HG02610 (cell line): ENCODE measurements at regions not wholly inside any gene's neighbourhood (a gene's known extent, or its start where the extent isn't known, plus 50 kb on each side); places are given as distances from the start of the nearest gene placed in this dataset.

Experiments used
- ATAC-seq: cut with Tn5 transposase; IDR thresholded peaks from one replicate; pipeline ENCODE4 v1.9.1; 2021; ENCODE audit warnings: mild to moderate bottlenecking, moderate library complexity; ENCODE audit not compliant: unreplicated experiment

DNA sequence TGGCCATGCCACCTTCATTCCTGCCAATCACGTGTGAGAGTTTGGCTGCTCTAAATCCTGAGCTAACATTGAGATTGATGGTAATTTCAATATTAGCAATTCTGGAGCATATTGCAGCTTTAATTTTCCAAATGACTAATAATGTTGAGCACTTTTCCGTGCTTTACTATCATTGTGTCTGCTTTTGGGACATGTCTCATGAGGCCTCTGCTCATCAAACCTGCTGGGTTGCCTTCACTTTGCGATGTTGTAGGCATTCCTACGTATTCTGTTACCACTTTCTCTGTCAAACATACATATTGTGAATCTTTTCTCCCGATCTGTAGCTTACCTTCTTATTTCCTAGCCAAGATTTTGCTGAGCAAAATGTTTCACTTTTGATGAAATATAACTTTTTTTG, 466.6 kb downstream of the GALR1 start:
- no peak for ATAC-seq

DNA sequence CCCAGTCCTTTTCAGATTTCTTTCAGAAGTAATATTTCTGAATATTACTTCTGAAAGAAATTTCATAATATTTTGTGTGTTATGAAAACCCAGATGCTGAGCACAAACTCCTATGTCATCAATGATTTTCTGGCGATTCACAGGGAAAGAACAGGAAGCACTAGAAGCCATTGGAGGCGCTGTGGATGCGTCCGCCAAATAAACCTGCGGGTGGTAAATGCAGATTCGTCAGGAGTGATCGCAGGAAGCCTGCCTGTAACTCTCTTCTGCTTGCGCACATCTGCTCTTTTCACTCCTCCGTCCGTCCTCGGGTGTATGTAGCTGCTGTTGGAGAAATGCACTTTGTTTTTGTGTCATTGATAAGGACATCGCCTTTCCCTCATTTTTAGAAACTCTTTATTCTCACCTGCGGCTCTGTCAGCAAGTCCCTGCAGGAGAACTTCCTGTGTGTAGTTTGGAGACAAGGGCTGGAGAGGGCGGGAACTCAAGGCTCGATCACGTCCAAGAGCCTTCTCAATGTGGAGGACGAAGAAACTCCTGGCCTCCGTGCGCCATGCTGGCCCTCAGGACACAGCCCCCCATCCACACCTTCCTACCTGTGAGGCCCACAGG, 483.8 kb downstream of the GALR1 start:
- no peak for ATAC-seq

DNA sequence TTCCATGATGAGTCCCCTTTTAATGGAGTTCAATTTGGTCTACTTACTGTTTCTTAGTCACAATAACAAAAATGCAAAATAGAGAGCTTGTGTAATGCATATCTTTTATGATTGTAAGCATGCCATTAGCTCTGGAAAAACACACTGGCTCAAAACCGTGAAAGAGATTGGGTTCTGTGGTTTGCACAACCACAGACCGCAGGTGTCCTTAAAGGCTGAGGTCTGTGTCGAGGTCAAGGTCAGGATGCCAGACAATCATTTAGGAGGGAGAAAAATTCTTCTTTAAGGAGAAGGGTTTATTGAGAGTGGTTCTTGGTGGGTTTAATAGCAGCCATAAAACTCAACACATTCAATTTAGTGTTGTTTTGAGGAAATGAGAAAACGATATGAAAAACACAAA, 487.2 kb downstream of the GALR1 start:
- ATAC-seq, result no peak

DNA sequence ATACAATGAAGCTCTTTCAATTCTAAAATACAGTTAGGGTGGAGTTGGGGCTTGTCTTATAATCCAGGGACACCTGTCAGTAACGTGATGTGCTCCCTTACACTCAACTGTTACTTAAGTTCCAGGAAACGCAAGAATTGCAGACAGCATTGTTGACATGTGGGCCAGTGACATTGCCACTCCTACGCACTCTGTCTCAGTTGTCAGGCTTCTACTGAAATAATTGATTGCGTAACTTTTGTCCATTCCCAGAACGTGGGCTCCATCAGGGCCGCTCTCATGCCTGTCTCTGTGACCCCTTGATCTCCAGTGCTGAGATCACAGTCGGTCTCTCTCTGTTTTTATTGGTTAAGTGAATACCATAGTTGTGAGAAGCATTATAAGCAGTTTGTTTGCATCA, 487.8 kb downstream of the GALR1 start:
- ATAC-seq, result no peak

DNA sequence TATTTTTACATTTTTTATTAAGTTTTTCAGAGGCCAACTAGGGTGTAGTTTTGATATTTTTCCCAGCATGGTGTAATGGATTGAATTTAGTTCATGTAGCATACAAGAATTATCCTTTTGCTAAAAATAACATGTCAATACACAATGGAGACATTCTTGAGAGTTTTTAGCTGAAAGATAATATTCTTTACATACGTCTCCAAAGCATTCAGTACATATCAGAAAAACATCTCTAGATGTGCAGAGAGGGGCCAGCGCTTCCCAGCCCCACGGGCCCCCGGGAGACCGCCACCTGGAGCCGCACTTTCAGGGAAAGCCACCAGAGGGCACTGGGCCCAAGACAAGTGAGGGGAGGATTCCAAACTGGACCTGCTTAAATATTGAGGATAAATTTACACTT, 499.4 kb downstream of the GALR1 start:
- no peak for ATAC-seq

DNA sequence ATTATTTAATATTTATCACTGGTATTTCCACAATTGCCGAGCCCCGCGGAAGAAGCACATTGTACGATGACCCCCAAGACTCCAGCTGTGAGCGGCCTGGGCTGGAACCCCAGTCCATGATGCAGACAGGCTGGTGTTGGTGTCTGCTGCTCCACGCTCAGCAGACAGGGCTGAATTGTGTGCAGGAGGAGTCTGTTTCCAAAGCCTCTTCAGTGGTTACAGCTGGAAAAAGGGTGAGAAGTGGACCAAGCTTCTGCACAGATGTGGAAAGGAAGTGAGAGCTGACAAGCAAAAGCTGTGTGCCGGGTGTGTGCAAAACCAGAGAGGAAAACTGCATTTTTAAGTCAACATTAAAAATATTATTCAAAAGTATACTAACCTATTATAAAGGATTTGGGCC, 500.4 kb downstream of the GALR1 start:
- ATAC-seq, result no peak

DNA sequence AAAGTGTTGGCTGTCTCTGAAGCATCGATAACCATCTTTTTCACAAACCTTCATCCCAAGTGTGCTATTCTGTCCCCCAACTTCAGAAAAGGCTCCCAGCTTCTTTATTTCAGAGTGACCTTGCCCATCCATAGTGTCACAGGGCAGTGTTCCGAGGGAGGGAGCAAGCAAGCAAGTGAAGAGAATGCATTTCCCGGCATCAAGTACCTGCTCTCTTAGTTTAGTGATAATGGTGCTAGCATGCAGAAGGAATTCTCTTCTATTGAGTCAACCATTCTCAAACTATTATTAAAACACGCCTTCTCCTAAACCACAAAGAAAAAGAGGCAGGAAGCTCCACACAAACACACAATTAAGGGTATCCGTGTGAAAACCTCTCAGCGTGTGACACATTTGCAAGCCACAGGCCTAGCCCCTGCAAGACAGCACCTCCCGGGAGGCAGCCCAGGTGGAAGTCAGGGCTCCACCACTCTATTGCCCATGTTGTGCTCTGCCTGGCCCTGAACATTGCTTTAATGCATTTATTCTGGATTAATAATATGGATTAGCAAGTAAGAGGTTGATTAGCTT, 504.9 kb downstream of the GALR1 start:
- ATAC-seq, result no peak

DNA sequence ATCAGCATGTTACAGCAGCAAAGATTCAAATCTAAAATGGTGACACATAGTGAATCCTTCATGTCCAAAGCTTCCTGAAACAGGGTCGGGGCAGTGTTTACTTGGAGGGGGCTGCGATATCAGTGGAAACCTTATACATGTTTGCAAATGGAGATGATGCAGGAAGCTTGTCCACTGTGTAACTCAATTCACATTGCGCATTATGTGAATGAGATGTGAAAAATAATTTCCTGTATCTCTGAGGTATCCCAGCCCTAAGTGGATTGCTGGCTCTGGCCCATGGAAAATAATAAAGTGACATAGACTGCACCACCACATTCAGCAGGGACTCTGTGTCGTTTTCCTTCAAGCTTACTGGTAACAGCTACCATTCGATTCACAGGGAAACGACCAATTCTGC, 505.5 kb downstream of the GALR1 start:
- ATAC-seq, result no peak

DNA sequence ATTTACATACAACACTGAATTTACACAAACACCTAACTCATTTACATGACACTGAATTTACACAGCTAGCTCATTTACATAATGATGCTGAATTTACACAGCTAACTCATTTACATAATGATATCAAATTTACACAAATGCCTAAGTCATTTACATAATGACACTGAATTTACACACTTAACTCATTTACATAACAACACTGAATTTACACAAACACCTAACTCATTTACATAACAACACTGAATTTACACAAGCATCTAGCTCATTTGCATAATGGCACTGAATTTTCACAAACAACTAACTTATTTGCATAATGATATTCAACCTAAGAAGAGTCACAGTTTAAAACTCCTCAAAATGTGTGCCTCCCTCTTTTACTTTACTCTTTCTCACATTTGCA, 511.7 kb downstream of the GALR1 start:
- no peak for ATAC-seq

DNA sequence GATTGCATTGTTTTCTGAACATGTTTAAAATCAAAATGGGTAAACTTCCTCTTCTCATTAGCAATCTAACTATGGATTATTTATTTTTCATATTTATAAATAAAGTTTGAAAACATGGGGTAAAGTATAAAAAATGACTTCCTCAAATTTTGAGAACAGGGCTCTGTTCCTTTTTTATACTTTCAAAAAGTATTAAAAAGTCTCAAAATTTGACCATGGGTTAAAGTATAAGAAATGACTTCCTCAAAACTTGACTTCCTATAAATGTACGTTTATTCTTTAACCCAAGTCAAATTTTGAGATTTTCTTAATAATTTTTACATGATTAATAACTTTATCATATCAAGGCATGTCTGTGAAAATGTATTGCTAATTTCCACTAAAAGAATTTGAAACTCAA, 512.4 kb downstream of the GALR1 start:
- ATAC-seq, result no peak

DNA sequence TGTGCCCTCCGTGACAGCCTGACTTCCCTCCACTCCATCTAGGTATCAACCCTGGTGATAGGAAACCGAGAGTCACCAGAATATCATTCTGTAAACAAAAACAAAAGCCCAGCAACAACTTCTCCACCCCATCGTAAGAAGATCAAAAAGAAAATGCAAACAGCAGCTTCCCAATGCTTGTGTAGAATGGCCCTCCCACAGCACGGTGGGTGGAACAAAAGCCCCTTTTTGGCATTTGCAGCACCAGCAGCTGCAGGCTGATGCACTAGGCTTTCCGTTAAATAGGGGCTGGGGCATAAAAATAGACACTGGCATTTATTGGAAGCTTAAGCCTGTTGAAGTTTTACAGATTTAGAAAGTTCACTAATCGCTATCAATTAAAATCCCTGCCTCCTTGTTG, 513.0 kb downstream of the GALR1 start:
- ATAC-seq, result no peak

DNA sequence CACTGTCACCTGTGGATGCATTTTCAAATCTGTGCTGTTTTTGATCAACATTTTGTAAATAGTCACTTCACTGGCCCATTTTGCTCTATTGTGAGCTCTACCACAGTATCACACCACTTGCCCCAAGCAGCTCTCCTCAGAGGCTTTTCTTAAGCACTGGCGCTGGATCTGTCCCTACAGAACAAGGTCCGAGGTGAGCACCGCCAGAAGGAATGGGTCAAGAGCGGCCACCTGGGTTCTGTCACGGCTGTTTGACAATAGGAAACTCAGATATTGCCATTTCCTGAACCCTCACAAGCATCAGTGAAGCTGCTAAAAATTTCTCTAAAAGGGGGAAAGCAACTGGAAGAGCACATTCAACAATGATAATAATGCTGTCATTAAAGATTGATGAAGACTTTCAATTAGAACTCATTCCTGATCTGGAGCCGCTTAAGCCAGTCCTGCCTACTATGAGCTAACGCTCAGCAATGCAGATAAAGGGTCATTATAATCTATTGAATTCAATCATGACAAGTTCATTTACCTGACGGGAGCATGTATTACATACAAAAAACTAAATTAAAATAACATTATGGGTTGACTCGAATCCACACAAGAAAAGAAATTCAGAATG, 514.0 kb downstream of the GALR1 start:
- no peak for ATAC-seq

DNA sequence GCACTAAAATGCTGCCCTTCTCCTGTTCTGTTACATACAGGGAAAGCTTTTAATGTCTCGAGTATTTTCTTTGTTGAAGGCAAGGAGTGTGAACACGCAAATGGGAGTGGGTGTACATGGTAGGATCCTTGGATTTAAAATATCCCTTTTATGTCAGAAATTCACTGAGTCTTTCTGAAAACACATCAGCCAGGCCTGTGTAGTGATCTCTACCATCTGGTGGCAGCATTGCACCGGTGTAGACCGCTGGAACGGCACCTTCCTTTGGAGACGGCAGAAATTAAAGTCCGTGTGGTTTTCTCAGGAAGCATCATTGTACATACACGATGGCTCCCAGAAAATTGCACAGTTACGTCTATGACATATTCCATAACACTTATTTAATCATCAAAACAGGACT, 515.8 kb downstream of the GALR1 start:
- no peak for ATAC-seq

DNA sequence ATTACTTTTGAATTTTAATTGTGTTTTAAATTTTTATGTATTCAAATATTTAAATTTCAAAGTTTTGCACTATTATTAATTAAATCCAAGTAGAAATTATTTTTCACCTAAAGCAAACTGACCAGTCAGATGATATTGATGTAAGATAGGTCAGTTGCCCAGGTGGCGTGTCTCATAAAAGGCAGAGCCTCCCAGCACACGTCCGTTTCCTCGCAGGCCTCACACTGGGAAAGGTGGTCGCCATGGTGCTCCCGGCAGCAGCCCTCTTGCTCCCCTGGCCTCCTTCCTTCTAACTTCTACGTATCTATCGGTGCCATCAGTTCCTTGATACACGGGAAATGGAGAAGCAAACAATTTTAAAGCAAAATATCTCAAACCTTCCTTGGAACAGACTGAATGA, 516.8 kb downstream of the GALR1 start:
- no peak for ATAC-seq

DNA sequence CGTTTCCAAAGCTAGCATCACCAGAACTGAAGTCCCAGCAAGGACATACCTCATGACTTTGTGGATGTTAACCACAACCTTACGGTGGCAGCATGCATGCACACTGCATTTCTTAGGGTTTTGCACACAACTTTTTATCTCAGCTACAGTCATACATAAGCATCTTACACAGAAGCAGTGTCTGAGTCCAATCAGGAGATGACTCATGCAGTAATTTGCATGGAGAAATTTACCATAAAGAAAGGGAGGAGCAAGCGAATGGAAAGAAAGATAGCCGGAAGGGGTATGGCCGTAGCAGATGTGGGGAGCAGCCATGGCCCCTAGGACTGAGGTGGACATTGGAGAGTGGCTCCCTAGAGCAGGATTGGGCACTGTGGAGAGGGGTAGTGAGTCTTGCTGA, 522.5 kb downstream of the GALR1 start:
- no peak for ATAC-seq

DNA sequence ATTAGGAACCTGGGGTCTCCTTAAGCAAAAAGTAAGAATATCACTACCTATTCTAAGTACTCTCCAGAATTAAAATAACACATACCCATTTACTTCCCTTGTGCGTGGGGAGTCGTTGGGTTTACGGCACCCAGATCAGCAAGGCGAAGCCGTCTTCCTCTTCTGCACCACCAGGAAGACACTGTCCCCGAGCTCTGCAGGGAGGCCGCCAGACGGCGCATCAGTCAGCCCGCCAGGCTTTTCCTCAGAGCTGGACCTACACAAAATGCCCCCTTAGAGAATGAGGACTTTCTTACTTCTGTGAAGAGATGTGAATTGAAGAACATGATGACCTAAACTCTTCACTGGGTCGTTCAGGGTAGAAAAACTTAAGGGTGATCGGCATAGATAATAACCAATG, 526.5 kb downstream of the GALR1 start:
- no peak for ATAC-seq

DNA sequence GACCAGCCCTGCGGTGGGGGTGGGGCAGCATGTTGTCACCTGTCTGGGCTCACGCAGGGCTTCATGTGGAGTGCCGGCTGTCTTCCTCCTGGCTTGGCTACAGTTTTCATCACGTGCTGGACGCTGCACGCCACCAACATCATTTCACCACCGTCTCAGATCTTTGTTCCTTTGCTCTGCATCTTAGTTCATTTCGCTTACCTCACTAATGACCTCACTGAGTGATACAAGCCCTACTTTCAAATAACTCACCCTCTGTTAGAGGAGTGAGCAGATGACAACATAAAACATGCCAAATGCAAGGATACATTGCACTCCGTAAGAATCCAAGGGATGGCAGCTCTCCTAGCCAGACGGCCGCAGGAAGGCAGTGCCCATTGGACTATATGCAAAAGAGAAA, 527.5 kb downstream of the GALR1 start:
- ATAC-seq, result no peak

DNA sequence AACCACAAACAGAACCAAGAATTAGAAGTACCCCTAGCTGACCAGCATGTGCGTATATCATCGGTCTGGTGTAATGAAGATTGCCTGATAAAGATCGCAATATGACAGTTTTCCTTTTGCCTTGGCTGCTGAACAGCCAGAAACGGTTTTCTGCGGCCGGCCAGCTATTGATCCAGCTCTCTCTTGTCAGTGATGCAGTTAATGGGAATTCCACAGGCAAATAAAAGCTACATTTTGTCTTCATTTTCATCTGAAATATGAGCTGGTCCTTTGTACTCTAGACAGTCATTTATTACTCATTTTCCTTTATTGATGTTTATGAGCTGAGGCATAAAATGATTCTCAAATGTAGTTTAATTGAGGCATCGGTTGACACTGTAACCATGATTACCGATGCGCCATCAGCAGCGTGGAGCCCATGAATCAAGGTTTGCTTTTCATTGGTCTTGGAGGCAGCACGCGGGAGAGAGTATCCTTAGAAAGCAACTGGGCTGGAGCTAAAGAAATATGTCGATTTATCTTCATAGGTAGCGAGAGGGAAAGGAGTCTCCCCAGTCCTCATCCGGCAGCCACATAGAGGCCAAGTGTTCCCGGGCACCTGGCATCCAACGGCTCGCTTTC, 535.2 kb downstream of the GALR1 start:
- no peak for ATAC-seq

DNA sequence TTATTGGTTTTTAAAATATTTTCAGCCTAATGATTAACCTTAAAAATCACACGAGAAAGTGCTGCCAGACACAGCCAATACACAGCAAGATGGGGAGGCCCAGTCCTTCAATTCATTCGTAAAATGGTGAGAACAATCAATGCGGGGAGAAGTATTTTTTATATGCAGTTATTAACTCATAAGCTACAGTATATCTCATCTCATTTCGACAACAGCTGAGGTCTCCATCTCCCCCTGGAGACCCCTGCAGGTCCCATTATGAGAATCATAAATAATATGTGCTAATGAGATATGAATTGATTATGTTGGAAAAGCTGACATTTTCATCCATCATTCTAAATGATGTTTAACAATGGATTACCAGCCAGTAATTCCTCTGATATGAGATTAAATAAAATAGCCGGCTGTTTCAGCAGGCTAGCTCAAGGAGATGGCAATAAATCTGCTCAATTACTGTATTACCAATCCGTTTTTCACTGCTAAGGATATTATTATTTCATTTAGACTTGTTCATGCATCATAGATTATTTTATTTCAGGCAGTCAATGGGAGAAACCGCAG, 535.8 kb downstream of the GALR1 start:
- no peak for ATAC-seq

DNA sequence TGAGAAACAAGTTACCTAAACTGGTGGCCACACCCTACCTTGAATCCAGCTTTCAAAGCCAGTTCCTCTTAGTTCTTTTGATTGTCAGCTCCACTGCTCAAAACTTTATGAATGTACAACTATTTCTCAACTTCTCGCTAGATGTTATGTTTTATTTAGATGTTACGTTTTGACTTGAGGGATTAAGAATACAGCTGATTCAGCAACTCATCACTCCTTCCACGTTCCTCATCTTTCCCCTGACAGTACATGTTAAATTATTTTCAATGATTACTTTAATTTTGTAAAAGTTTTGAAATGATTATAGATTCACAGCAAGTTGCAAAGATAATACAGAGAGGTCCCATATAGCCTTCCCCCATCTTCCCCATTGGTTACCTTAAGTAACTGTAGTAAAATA, 553.4 kb downstream of the GALR1 start:
- ATAC-seq, result no peak

DNA sequence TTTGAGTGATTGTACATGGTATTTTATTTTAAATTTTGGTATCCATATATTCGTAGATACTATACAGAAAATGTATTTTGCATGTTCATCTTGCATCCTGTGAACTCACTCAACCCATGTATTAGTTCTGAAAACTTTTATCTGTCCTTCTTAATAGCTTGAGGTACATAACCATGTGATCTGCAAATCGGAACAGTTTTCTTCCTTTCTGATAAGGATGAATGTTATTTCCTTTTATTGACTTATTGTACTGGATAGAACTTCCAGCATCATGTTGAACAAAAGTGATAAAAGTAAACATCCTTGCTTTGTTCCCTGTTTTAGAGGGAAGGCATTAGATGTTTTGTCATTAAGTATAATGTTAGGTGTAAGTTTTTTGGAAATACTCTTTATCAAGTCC, 554.7 kb downstream of the GALR1 start:
- ATAC-seq, result no peak

DNA sequence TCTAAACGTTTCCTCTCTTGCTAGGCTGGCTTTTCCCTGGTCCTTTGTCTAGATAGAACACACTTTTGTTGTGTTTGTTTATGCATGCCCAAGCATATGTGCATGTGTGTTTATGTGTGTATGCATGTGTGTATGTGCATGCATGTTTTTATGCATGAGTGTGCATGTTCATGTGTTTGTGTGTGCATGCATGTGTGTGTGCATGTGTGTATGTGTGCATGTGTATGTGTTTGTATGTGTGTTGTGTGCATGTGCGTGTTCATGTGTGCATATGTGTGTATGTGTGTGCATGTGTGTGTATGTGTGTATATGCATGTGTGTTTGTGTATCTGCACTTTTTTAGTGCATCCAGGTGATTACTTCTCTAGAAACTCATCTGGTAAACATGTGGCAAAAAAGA, 558.0 kb downstream of the GALR1 start:
- ATAC-seq, result no peak
